Stimulated activated CD4-positive, alpha-beta T cell treated with anti-CD3 and anti-CD28 coated beads, TNF-alpha, amount 100 ng/mL, for 48 hours (primary cell): ENCODE measurements at regions not wholly inside any gene's neighbourhood (a gene's known extent, or its start where the extent isn't known, plus 50 kb on each side); places are given as distances from the start of the nearest gene placed in this dataset.
A peak's percentile ranks its signal among the peaks of the same experiment; 100 is the strongest.

Source experiments
- DNase-seq, 3 donors: peaks; one replicate each; pipeline ENCODE4 v3.0.0-alpha.2; 2020; ENCODE audit warnings: low read depth in 3 of 3

GRCh38 chr10:31081937-31082840 is 50.5 kb upstream of the ZNF438 start:
- no peak for DNase-seq

DNA sequence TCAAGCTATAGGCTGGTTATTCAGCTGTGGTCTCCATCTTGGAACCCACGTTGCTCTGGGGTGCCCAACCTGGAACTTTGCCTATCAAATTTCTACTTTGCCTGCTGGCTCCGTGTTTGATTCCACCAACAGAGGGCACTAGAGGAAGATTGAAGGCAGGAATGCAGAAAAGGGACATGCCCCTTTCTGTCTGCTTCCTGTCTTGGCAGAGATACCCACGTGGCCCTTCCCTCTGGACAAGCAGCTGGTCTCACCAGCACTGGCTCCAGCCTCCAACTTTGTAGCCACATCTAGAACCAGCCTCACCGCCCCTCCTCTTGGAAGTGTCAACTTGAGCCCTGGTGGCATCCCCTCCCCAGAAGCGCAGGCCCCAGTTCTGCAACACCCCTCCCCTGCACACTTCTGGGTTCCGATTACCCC is 52.1 kb upstream of the ZNF438 start:
- peak; percentile 49 to 59 (median 58) for DNase-seq

GRCh38 chr10:31087011-31087410 is 55.3 kb upstream of the ZNF438 start:
- no peak for DNase-seq

- DNase-seq = no peak
Observed at GRCh38 chr10:31087851-31088250, 56.2 kb upstream of the ZNF438 start.

DNA sequence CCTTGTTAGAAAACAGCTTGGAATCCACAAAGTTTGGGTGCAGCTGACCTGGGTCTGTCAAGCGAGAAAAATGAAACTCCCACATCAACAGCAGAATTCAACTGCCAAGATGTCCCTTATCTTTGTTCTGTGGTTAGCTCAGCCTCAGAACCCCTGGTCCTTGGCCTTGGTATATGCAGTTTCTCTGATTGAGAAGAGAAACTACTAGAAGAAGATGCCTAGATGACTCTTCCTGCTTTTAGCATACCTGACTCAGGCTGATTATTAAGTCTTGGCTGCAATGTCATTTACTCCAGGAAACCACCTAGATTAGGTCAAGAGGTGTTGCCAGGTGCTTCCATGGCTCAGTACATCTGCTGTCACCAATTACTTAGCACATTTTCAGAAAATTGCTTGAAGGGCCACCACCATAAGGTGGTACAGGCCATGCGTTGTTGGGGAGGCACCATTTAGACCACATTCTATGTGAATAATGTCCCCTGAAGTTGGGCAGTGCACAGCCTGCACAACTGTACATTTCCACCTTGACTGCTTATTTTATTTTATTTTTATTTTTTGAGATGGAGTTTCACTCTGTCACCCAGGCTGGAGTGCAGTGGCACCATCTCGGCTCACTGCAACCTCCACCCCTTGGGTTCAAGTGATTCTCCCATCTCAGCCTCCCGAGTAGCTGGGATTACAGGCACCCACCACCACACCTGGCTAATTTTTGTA is 59.4 kb upstream of the ZNF438 start:
- no peak for DNase-seq

DNA sequence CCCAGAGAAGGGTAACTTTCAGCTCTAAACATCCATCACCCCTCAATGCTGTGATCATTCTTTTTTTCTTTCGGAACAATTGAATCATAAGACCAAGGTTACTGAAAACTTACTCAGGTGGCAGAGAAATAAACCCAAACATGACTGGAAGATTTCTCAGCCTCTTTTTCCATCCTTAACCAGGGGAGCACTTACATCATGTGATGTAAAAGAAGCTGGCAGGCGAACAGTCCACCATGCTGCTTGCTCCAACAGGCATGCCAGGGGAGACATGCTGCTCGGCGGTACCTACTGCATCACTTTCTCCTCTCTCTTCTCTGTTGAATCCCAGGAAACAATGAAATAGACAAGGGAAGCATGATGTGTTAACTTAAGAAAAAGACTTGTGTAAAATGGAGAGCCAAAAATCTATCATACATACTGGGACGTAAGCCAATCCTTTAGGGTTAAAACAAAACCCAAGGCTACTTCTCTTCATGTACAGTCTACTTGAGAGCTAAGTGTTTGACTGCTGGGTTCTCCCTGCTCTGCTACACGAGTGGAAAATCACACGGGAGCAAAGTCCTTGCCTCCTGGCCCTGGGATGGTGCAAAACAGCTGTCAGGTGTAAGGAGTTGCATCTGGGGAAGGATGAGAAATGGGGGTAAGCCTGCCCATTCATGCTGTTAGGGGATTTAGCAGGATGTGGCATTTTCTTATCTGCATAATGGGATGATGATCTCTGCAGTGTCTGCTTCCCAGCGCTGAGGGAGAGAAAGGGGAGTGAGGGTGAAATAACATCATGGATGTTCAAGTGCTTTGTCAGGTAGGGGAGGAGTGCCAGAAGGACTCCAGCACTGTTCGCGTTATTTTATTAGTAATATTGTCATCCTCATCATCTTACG is 64.3 kb upstream of the ZNF438 start:
- no peak for DNase-seq

GRCh38 chr10:31098046-31098445 is 66.4 kb upstream of the ZNF438 start:
- no peak for DNase-seq

- no peak for DNase-seq
Observed at GRCh38 chr10:31099094-31099493, 67.4 kb upstream of the ZNF438 start.

DNA sequence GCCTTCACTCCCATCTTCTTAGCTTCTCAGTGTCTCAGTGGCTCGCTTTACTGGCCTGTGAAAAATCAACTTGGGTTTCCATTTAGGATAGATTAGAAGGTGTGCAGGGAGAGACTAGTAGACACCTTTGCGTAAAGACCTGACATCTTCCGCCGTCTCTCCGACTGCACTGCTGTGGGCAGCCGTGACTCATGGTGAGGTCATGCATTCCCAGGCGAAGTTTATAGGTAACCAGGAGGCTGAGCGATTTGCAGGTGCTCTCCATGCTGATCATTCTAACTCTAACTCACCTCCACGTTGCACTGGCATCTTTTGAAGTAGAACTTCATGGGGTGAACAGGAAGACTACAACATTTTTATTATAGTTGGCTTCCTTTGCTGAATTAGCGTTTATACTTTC is 68.0 kb upstream of the ZNF438 start:
- peak in 2 of 3 donors; percentile 35 to 52 for DNase-seq

DNA sequence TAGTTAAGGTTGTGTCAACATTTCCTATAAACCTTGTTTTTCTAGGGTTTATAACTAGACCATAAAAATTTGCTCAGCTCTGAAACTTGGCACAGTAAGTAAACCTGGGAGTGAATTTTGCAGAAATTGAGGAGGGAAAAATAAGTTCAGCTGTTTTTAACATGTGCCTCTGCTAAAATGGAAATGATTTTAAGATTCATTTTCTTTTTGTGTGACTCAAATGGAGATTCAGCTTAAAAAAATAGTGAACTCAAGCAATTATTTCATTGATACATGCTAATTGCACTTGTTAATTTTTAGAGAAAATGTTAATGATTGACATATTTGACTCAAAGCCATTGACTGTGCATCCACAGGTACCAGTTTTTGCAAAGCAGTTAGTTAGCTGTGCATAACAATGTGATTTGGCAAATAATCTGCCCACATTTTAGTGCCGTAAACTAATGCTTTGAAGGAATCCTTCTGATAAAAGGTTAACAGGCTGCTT is 68.5 kb upstream of the ZNF438 start:
- no peak for DNase-seq

GRCh38 chr10:31100662-31101061 is 69.0 kb upstream of the ZNF438 start:
- DNase-seq = no peak

DNA sequence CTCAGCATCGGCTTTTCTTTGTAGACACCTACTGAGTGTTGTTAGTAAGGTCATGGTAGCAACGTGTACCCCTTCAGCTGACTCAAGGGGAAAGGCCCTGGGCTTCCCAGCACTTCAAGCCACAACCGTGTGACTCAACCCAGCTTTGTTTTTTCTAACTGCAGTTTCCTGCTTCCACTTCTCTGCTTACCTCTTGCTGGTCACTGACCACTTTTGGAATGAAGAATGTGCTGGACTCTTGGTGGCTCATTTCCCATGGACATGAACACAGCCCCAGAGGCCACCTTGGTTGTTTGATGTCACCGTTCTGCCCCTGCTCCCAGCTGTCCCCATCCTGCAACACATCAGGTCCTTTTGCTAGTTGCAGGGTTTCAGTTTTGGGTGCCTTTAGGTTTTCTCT is 69.5 kb upstream of the ZNF438 start:
- peak; percentile 35 to 68 (median 48) for DNase-seq

- no peak for DNase-seq
Observed at GRCh38 chr10:31102421-31102820, 70.8 kb upstream of the ZNF438 start.

DNA sequence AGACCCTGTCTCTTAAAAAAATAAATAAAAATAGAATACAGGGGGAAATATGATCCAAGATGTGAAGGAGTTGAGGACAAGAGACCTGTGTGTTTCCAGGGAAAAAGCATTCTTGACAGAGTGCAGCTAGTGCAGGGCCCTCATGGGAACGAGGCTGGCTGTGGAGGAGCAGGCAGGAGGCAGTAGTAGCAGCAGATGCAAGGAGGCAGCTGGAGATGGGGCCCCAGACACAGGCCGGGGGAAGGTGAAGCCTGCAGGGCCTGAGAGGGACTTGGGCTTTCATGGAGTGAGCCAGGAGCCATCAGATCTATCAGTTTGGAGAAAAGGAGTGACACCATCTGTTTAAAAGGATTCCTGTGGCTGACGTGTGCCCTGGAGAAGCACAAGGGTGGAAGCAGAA is 71.4 kb upstream of the ZNF438 start:
- no peak for DNase-seq

DNA sequence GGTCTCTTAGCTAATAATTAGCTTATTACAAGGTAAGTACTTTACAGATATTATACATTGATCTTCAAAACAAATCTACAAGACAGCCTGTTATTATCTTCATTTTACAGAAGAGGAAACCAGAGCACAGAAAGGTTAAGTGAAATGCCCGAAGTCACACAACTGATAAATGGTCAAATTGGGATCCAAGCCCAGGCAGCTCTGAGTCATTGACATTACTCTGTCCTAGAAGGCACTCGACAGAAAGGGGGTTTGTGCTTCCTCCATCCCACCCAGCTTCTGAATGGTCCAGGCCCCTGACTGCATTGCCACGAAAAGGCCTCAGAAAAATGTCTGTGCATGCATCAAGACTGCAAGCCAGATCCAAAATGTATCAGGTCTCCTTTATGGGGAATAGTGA is 81.3 kb upstream of the ZNF438 start:
- DNase-seq = no peak

GRCh38 chr10:31116226-31116625 is 84.6 kb upstream of the ZNF438 start:
- no peak for DNase-seq

DNA sequence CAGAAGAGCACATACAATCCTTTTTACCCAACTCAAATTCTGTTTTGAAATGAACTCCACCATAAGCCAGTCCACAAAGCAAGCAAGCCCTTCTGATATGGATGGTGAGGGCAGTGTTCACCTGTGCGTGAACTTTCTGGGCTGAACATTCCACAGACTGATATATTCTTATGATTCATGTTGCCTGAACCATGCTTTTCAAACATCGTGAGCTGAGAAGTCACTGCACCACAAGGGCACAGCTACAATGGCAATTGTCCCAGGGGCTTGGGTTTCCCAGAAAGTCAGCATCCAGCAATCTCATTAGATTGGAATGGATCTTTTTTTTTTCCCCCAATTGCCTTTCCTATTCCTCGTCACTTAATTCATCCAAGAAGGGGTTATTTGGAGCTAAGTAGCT is 86.9 kb upstream of the ZNF438 start:
- DNase-seq = no peak

DNA sequence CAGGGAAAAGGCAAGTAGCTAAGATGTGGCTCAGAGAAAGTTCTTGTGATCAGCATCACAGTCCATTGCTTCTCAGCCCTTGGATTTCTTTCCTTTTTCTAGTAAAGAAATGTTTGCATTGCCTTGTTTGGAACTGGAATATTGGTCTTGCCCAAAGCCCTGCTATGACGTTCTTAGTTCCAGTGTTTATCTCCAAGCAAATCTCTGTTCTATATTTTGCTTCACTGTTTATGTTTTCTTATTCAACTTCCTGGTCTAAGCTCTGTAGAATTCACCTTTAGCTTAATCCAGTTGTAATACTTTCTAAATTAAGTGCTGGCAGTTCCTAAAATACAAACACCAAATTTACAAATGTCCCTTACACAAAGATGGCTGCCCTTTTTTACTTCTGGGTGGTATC is 88.7 kb upstream of the ZNF438 start:
- DNase-seq = no peak

DNA sequence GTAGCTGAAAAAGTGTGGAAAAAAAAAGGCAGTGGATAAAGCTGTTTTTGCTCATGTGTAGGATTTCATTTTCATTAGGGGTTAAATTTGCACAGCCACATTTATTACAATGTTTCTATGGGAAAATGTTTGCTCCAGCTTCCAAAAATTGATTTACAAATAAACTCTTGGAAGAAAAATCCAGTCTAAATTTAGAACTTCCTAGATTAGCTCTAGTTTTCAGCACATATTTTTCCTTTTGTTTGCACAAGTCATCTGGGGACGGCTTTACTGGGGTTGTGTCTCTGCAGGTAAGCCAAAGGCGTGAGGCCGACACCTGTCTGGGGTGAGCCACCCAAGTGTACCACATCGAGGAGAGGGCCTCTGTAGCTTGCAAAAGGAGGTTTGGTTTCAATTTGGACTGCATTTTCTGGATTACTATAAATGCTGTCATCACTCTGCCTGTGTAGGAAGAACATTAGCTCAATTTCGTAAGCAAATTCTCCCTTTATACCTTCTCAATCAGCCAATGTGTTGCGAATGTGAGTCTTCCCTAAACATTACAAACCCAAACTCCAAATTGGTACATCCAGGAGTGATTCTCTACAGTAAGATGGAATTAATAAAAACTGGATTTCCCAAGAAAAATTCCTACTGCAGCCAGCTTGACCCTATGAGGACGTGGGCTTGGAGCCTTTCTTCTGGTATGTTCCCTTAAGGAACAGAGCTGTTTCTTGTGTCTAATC is 89.5 kb upstream of the ZNF438 start:
- DNase-seq = no peak

- no peak for DNase-seq
Observed at GRCh38 chr10:31121757-31122577, 90.3 kb upstream of the ZNF438 start.
